Karpas-422 (cell line): ENCODE measurements at regions not wholly inside any gene's neighbourhood (a gene's known extent, or its start where the extent isn't known, plus 50 kb on each side); places are given as distances from the start of the nearest gene placed in this dataset.

ENCODE experiments used
- DNase-seq: peaks from one replicate; pipeline ENCODE4 v3.0.0-alpha.2; 2015
- H2AFZ ChIP-seq: fragments of 200-600 bp; sonication (generic); 2 replicates; pipeline ENCODE4 v1.6.1; 2014; ENCODE audit warnings: antibody characterized with exemption, low read length, mixed read lengths
- H3K27ac ChIP-seq: fragments of 200-600 bp; sonication (generic); 2 replicates; pipeline ENCODE4 v1.5.1; 2014; ENCODE audit warnings: mild to moderate bottlenecking, low read length, moderate library complexity
- H3K27me3 ChIP-seq: fragments of 200-600 bp; sonication (generic); 2 replicates; pipeline ENCODE4 v1.6.1; 2014; ENCODE audit warnings: low read length, mixed read lengths
- H3K36me3 ChIP-seq: fragments of 200-600 bp; sonication (generic); 2 replicates; pipeline ENCODE4 v1.6.1; 2014; ENCODE audit warnings: low read length, mixed read lengths; ENCODE audit not compliant: insufficient read depth
- H3K4me1 ChIP-seq: fragments of 200-600 bp; sonication (generic); 2 replicates; pipeline ENCODE4 v1.6.1; 2014; ENCODE audit warnings: mild to moderate bottlenecking, low read length, mixed read lengths
- H3K4me2 ChIP-seq: fragments of 200-600 bp; sonication (generic); 2 replicates; pipeline ENCODE4 v1.6.1; 2014; ENCODE audit warnings: low read length, low read depth, mild to moderate bottlenecking; ENCODE audit not compliant: poor library complexity, severe bottlenecking
- H3K4me3 ChIP-seq: fragments of 200-600 bp; sonication (generic); 2 replicates; pipeline ENCODE4 v1.5.1; 2014; ENCODE audit warnings: mild to moderate bottlenecking, antibody characterized with exemption, low read length, mixed read lengths
- H3K79me2 ChIP-seq: fragments of 200-600 bp; sonication (generic); 2 replicates; pipeline ENCODE4 v1.6.1; 2014; ENCODE audit warnings: mild to moderate bottlenecking, low read length, mixed read lengths
- H3K9ac ChIP-seq: fragments of 200-600 bp; sonication (generic); 2 replicates; pipeline ENCODE4 v1.6.0; 2014; ENCODE audit warnings: low read length
- H3K9me2 ChIP-seq: fragments of 200-600 bp; sonication (generic), shearing (Covaris generic); replicated peaks from 2 replicates; pipeline ENCODE4 v1.6.0; 2014; ENCODE audit warnings: mild to moderate bottlenecking, low read length, moderate library complexity; ENCODE audit not compliant: insufficient read depth
- H3K9me3 ChIP-seq: fragments of 300-700, 200-600 bp; sonication (generic); 2 replicates; pipeline ENCODE4 v1.6.1; 2014; ENCODE audit warnings: low read length, mixed read lengths
- H4K20me1 ChIP-seq: fragments of 200-600 bp; sonication (generic); 2 replicates; pipeline ENCODE4 v1.6.1; 2014; ENCODE audit warnings: mild to moderate bottlenecking, antibody characterized with exemption, low read length, low read depth; ENCODE audit not compliant: insufficient read depth

GRCh38 chr4:187174749-187175148 lies 451.1 kb upstream of the FAT1 start:
- no peaks in the 10 kb centered on the region for H3K27me3 ChIP-seq
- H2AFZ ChIP-seq = no peak overlapping the region
- no peaks in the 10 kb centered on the region for H3K36me3 ChIP-seq
- no peak overlapping the region for H3K27ac ChIP-seq
- H3K9me2 ChIP-seq = no peaks in the 10 kb centered on the region
- no peaks in the 10 kb centered on the region for H3K9me3 ChIP-seq
- DNase-seq = no peak
- H3K4me1 ChIP-seq = no peaks in the 10 kb centered on the region
- H3K4me2 ChIP-seq = no peak overlapping the region
- H3K9ac ChIP-seq = no peak overlapping the region
- no peaks in the 10 kb centered on the region for H4K20me1 ChIP-seq
- no peak overlapping the region for H3K4me3 ChIP-seq
- no peaks in the 10 kb centered on the region for H3K79me2 ChIP-seq

GRCh38 chr4:187175197-187175596 lies 451.5 kb upstream of the FAT1 start:
- Histone ChIP-seq H3K4me2 (no peak overlapping the region), H3K27me3 (no peaks in the 10 kb centered on the region), H3K36me3 (no peaks in the 10 kb centered on the region), H3K4me1 (no peaks in the 10 kb centered on the region), H3K79me2 (no peaks in the 10 kb centered on the region), H3K9me3 (no peaks in the 10 kb centered on the region), H3K9me2 (no peaks in the 10 kb centered on the region), H4K20me1 (no peaks in the 10 kb centered on the region), H2AFZ (no peak overlapping the region), H3K4me3 (no peak overlapping the region), H3K27ac (no peak overlapping the region), H3K9ac (no peak overlapping the region)
- DNase-seq = no peak

DNA sequence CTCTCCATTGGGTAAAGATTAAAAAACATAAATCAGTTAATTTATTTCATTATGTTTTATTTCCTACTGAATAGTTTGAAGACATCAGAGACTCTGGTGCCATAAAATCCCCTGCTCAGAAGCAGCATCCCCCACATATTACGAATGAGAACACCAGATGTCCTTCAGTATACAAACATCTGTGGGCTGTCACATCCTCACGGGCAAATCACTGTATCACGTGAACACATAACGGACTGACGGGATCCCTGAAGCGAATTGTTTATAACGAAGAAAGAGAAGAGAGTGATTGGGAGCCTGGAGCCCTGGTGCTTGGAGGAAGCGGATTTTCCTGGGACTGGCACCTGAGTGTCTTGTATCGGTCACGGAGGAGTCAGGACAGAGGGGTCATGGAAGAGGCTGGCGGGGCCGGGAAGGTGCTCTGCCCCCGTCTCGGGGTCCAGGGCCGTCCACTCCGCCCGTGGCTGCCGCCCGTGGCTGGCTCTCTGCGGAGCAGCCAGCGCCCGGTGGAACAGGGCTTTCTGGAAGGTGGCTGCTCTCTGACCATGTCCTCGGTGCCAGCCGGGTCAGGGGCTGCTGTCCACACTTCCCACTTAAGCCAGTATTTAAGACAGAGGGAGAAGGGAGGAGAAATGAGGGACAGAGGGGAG lies 452.7 kb upstream of the FAT1 start:
- no peak overlapping the region for H3K4me2 ChIP-seq
- no peak for DNase-seq
- H3K27ac ChIP-seq = no peak overlapping the region
- no peaks in the 10 kb centered on the region for H3K27me3 ChIP-seq
- H3K9me2 ChIP-seq = no peaks in the 10 kb centered on the region
- no peaks in the 10 kb centered on the region for H3K79me2 ChIP-seq
- H3K4me3 ChIP-seq = no peak overlapping the region
- H4K20me1 ChIP-seq = no peaks in the 10 kb centered on the region
- no peak overlapping the region for H3K9ac ChIP-seq
- H3K36me3 ChIP-seq = no peaks in the 10 kb centered on the region
- no peaks in the 10 kb centered on the region for H3K9me3 ChIP-seq
- H2AFZ ChIP-seq = no peak overlapping the region
- H3K4me1 ChIP-seq = no peaks in the 10 kb centered on the region

- Histone ChIP-seq H3K9me2 (no peaks in the 10 kb centered on the region), H3K36me3 (no peaks in the 10 kb centered on the region), H3K9ac (no peak overlapping the region), H3K4me3 (no peak overlapping the region), H3K79me2 (no peaks in the 10 kb centered on the region), H3K4me2 (no peak overlapping the region), H3K4me1 (no peaks in the 10 kb centered on the region), H3K27me3 (no peaks in the 10 kb centered on the region), H3K27ac (no peak overlapping the region), H2AFZ (no peak overlapping the region), H4K20me1 (no peaks in the 10 kb centered on the region), H3K9me3 (no peaks in the 10 kb centered on the region)
- no peak for DNase-seq
Measured at GRCh38 chr4:187178084-187178483, 454.4 kb upstream of the FAT1 start.

- Histone ChIP-seq H3K9ac (no peak overlapping the region), H3K4me1 (no peaks in the 10 kb centered on the region), H4K20me1 (no peaks in the 10 kb centered on the region), H3K79me2 (no peaks in the 10 kb centered on the region), H2AFZ (no peak overlapping the region), H3K27ac (no peak overlapping the region), H3K9me3 (no peaks in the 10 kb centered on the region), H3K4me2 (no peak overlapping the region), H3K4me3 (no peak overlapping the region), H3K27me3 (no peaks in the 10 kb centered on the region), H3K36me3 (no peaks in the 10 kb centered on the region), H3K9me2 (no peaks in the 10 kb centered on the region)
- DNase-seq = no peak
Measured at GRCh38 chr4:187178587-187178986, 454.9 kb upstream of the FAT1 start.

GRCh38 chr4:187179086-187180058 lies 455.7 kb upstream of the FAT1 start:
- Histone ChIP-seq H3K9ac (no peak overlapping the region), H3K9me3 (no peaks in the 10 kb centered on the region), H3K4me2 (no peak overlapping the region), H3K4me1 (no peaks in the 10 kb centered on the region), H3K79me2 (no peaks in the 10 kb centered on the region), H3K27me3 (no peaks in the 10 kb centered on the region), H2AFZ (no peak overlapping the region), H3K9me2 (no peaks in the 10 kb centered on the region), H3K36me3 (no peaks in the 10 kb centered on the region), H4K20me1 (no peaks in the 10 kb centered on the region), H3K4me3 (no peak overlapping the region), H3K27ac (no peak overlapping the region)
- DNase-seq = no peak

- no peak overlapping the region for H3K4me3 ChIP-seq
- no peaks in the 10 kb centered on the region for H3K4me1 ChIP-seq
- H3K9ac ChIP-seq = no peak overlapping the region
- H3K27ac ChIP-seq = no peak overlapping the region
- no peaks in the 10 kb centered on the region for H3K9me2 ChIP-seq
- H4K20me1 ChIP-seq = no peaks in the 10 kb centered on the region
- H3K4me2 ChIP-seq = no peak overlapping the region
- H3K27me3 ChIP-seq = no peaks in the 10 kb centered on the region
- no peaks in the 10 kb centered on the region for H3K79me2 ChIP-seq
- no peaks in the 10 kb centered on the region for H3K9me3 ChIP-seq
- H3K36me3 ChIP-seq = no peaks in the 10 kb centered on the region
- no peak overlapping the region for H2AFZ ChIP-seq
- no peak for DNase-seq
Measured at GRCh38 chr4:187181054-187181453, 457.4 kb upstream of the FAT1 start.

GRCh38 chr4:187183346-187183745 lies 459.7 kb upstream of the FAT1 start:
- Histone ChIP-seq H3K36me3 (no peaks in the 10 kb centered on the region), H3K9me2 (no peaks in the 10 kb centered on the region), H3K79me2 (no peaks in the 10 kb centered on the region), H4K20me1 (no peaks in the 10 kb centered on the region), H3K27ac (no peak overlapping the region), H3K27me3 (no peaks in the 10 kb centered on the region), H3K4me1 (no peaks in the 10 kb centered on the region), H3K9ac (no peak overlapping the region), H3K4me2 (no peak overlapping the region), H2AFZ (no peak overlapping the region), H3K4me3 (no peak overlapping the region), H3K9me3 (no peaks in the 10 kb centered on the region)
- no peak for DNase-seq
